H1 (cell line): ENCODE measurements at regions not wholly inside any gene's neighbourhood (a gene's known extent, or its start where the extent isn't known, plus 50 kb on each side); places are given as distances from the start of the nearest gene placed in this dataset.

ENCODE experiments used
- CTCF ChIA-PET: fragments of 300-600 bp; sonication (Branson Sonifier 250); formaldehyde crosslinking; loops from one replicate; lab custom pipeline; 2021; ENCODE audit not compliant: partially characterized antibody; lab: Charles Lee
- POLR2A ChIA-PET: fragments of 300-600 bp; sonication (Branson Sonifier 250); formaldehyde crosslinking; loops from one replicate; lab custom pipeline; 2021; ENCODE audit warnings: inconsistent platforms; ENCODE audit not compliant: partially characterized antibody; lab: Charles Lee
- DNase-seq, 2 experiments: peaks; one replicate each; pipeline versions ENCODE4 v3.0.0 to v3.0.0-alpha.2; 2010 to 2022; ENCODE audit warnings: low spot score in 2 of 2, low read depth in 1 of 2, mixed read lengths in 1 of 2
- FAIRE-seq: peaks from 2 replicates; lab custom pipeline; 2011; peaks lifted over from hg19 to GRCh38; lab: Jason Lieb, UNC
- H2AFZ ChIP-seq: 2 replicates; pipeline ENCODE4 v1.8.1; 2012; ENCODE audit warnings: low read length, inconsistent platforms
- H2AK5ac ChIP-seq: 2 replicates; pipeline ENCODE4 v1.6.1; 2013; ENCODE audit warnings: low read depth, low read length
- H2BK120ac ChIP-seq: replicated peaks from 2 replicates; pipeline ENCODE3; 2013; ENCODE audit warnings: low read depth, low read length, inconsistent platforms
- H2BK12ac ChIP-seq: 2 replicates; pipeline ENCODE4 v1.6.1; 2013; ENCODE audit warnings: low read depth, low read length
- H2BK15ac ChIP-seq: 2 replicates; pipeline ENCODE4 v1.6.1; 2013; ENCODE audit warnings: low read length
- H2BK20ac ChIP-seq: 2 replicates; pipeline ENCODE4 v1.6.1; 2013; ENCODE audit warnings: low read length
- H2BK5ac ChIP-seq: 2 replicates; pipeline ENCODE4 v1.6.1; 2013; ENCODE audit warnings: low read depth, low read length
- H3K14ac ChIP-seq: 2 replicates; pipeline ENCODE4 v1.6.1; 2013; ENCODE audit warnings: inconsistent platforms; ENCODE audit not compliant: insufficient read length
- H3K18ac ChIP-seq: 2 replicates; pipeline ENCODE4 v1.6.1; 2013; ENCODE audit warnings: low read length; ENCODE audit errors: extremely low read depth
- H3K23ac ChIP-seq: 2 replicates; pipeline ENCODE4 v1.6.1; 2013; ENCODE audit warnings: inconsistent platforms; ENCODE audit not compliant: insufficient read length
- H3K23me2 ChIP-seq: 2 replicates; pipeline ENCODE4 v1.6.1; 2013; ENCODE audit warnings: low read depth, low read length
- H3K27ac ChIP-seq: 2 replicates; pipeline ENCODE4 v1.6.1; 2011; ENCODE audit warnings: low read depth, low read length, inconsistent platforms
- H3K27me3 ChIP-seq, 4 experiments: replicated peaks in 1 of 4; 1 replicate in 1 of 4; 2 replicates in 3 of 4; pipeline versions ENCODE4 v1.6.1 to v1.8.1; 2011 to 2013; ENCODE audit warnings: low read length in 3 of 4, mild to moderate bottlenecking in 3 of 4, inconsistent platforms in 2 of 4, mixed read lengths in 2 of 4, moderate library complexity in 1 of 4; ENCODE audit not compliant: control insufficient read depth in 3 of 4, insufficient read depth in 3 of 4; ENCODE audit errors: extremely low read depth in 1 of 4
- H3K36me3 ChIP-seq, 4 experiments: 2 replicates each; pipeline versions ENCODE4 v1.6.1 to v1.8.1; 2011 to 2013; ENCODE audit warnings: mild to moderate bottlenecking in 4 of 4, low read length in 3 of 4, moderate library complexity in 2 of 4, control low read depth in 1 of 4, inconsistent platforms in 1 of 4; ENCODE audit not compliant: insufficient read depth in 4 of 4, control insufficient read depth in 2 of 4
- H3K4ac ChIP-seq: replicated peaks from 2 replicates; pipeline ENCODE3; 2013; ENCODE audit warnings: low read length, low read depth, mixed read lengths, inconsistent platforms; ENCODE audit not compliant: insufficient read length
- H3K4me1 ChIP-seq, 4 experiments: replicated peaks in 1 of 4; 1 replicate in 1 of 4; 2 replicates in 3 of 4; pipeline versions ENCODE4 v1.6.1 to v1.8.1; 2011 to 2013; ENCODE audit warnings: low read length in 3 of 4, inconsistent platforms in 2 of 4, mixed read lengths in 1 of 4; ENCODE audit not compliant: insufficient read depth in 4 of 4, control insufficient read depth in 3 of 4
- H3K4me2 ChIP-seq, 2 experiments: 2 replicates each; pipeline versions ENCODE4 v1.6.1 to v1.8.1; 2011 to 2013; ENCODE audit warnings: low read depth in 2 of 2, low read length in 2 of 2, control low read depth in 1 of 2, inconsistent platforms in 1 of 2, mild to moderate bottlenecking in 1 of 2; ENCODE audit not compliant: insufficient read depth in 1 of 2
- H3K4me3 ChIP-seq, 4 experiments: fragments of 200-600, 300-600 bp in 1 of 4; sonication (generic), shearing (Covaris generic), sonication (Bioruptor Twin) in 1 of 4; 2 replicates each; pipeline versions ENCODE4 v1.5.1 to v1.8.1; 2011 to 2016; ENCODE audit warnings: low read length in 4 of 4, low read depth in 3 of 4, control low read depth in 2 of 4, inconsistent platforms in 2 of 4, mild to moderate bottlenecking in 2 of 4, mixed read lengths in 1 of 4, moderate library complexity in 1 of 4; ENCODE audit not compliant: insufficient read depth in 2 of 4; ENCODE audit errors: extremely low read depth in 1 of 4
- H3K56ac ChIP-seq: replicated peaks from 2 replicates; pipeline ENCODE3; 2013; ENCODE audit warnings: low read depth, mild to moderate bottlenecking, mixed read lengths, low read length, inconsistent platforms; ENCODE audit not compliant: insufficient read length
- H3K79me1 ChIP-seq: 2 replicates; pipeline ENCODE4 v1.6.1; 2013; ENCODE audit warnings: low read depth, low read length, control low read depth
- H3K79me2 ChIP-seq, 2 experiments: 2 replicates each; pipeline versions ENCODE4 v1.6.1 to v1.8.1; 2012 to 2013; ENCODE audit warnings: low read length in 2 of 2, mild to moderate bottlenecking in 2 of 2, inconsistent platforms in 1 of 2; ENCODE audit not compliant: insufficient read depth in 2 of 2, control insufficient read depth in 1 of 2
- H3K9ac ChIP-seq, 4 experiments: replicated peaks in 1 of 4; 1 replicate in 1 of 4; 2 replicates in 3 of 4; pipeline versions ENCODE4 v1.6.1 to v1.8.1; 2011 to 2013; ENCODE audit warnings: low read depth in 3 of 4, low read length in 3 of 4, control low read depth in 2 of 4, mild to moderate bottlenecking in 2 of 4, moderate library complexity in 2 of 4, inconsistent platforms in 1 of 4; ENCODE audit errors: extremely low read depth in 1 of 4
- H3K9me3 ChIP-seq, 2 experiments: 2 replicates each; pipeline versions ENCODE4 v1.6.1 to v1.8.1; 2012 to 2013; ENCODE audit warnings: mild to moderate bottlenecking in 2 of 2, moderate library complexity in 2 of 2, control low read depth in 1 of 2, inconsistent platforms in 1 of 2, low read depth in 1 of 2, low read length in 1 of 2, mixed read lengths in 1 of 2; ENCODE audit not compliant: insufficient read depth in 2 of 2
- H4K20me1 ChIP-seq, 2 experiments: replicated peaks in 1 of 2; 2 replicates each; pipeline versions ENCODE3 to v1.8.1; 2011 to 2013; ENCODE audit warnings: inconsistent platforms in 2 of 2, low read length in 2 of 2, mild to moderate bottlenecking in 1 of 2; ENCODE audit not compliant: insufficient read depth in 2 of 2, control insufficient read depth in 1 of 2
- H4K5ac ChIP-seq: 2 replicates; pipeline ENCODE4 v1.6.1; 2013; ENCODE audit warnings: low read length, low read depth, mixed read lengths, inconsistent platforms; ENCODE audit not compliant: insufficient read length
- H4K8ac ChIP-seq: 2 replicates; pipeline ENCODE4 v1.8.0; 2013; ENCODE audit warnings: mild to moderate bottlenecking, moderate library complexity, low read length, inconsistent platforms; ENCODE audit not compliant: insufficient read depth; ENCODE audit errors: extremely low read depth
- H4K91ac ChIP-seq: replicated peaks from 2 replicates; pipeline ENCODE3; 2013; ENCODE audit warnings: low read length, mixed read lengths, inconsistent platforms; ENCODE audit not compliant: insufficient read length
- KDM5A ChIP-seq: fragments of 200-600 bp; IDR thresholded peaks from 2 replicates; pipeline ENCODE4 v1.7.1; 2012; ENCODE audit warnings: mild to moderate bottlenecking, low read length, inconsistent platforms, mixed read lengths
- SIRT6 ChIP-seq: IDR thresholded peaks from one replicate; pipeline ENCODE4 v1.7.1; 2012; ENCODE audit warnings: low read length, inconsistent platforms
- SIX5 ChIP-seq: IDR thresholded peaks from 2 replicates; pipeline ENCODE4 v1.6.1; 2011; ENCODE audit warnings: mild to moderate bottlenecking, low read depth, low read length
- SUZ12 ChIP-seq: fragments of 200-600 bp; sonication (generic); IDR thresholded peaks from 2 replicates; pipeline ENCODE4 v1.6.1; 2012; ENCODE audit warnings: mild to moderate bottlenecking, inconsistent platforms, low read length, moderate library complexity, mixed read lengths
- TCF12 ChIP-seq: IDR thresholded peaks from 2 replicates; pipeline ENCODE4 v1.6.1; 2011; ENCODE audit warnings: low read depth, mild to moderate bottlenecking, low read length
- TEAD4 ChIP-seq: IDR thresholded peaks from 2 replicates; pipeline ENCODE4 v1.6.1; 2012; ENCODE audit warnings: low read depth, low read length, inconsistent platforms, mixed read lengths
- USF2 ChIP-seq: IDR thresholded peaks from 2 replicates; pipeline ENCODE4 v1.6.1; 2011; ENCODE audit warnings: low read length, improper control_type of control experiment
- ZNF274 ChIP-seq: IDR thresholded peaks from 2 replicates; pipeline ENCODE4 v1.7.0; 2012; ENCODE audit warnings: low read length, borderline replicate concordance; ENCODE audit errors: extremely low read depth
- WGBS, 2 experiments: shearing (Covaris generic) in 1 of 2; methylation state at CpG; one replicate each; pipeline versions ENCODE4 v1.1.6 to v1.1.7; 2013 to 2015; ENCODE audit warnings: low lambda C conversion rate in 2 of 2, mixed read lengths in 2 of 2, inconsistent platforms in 1 of 2, low coverage in 1 of 2, missing lambda C conversion rate in 1 of 2; ENCODE audit not compliant: insufficient replicate concordance in 2 of 2, insufficient coverage in 1 of 2, insufficient read length in 1 of 2; ENCODE audit errors: extremely low coverage in 1 of 2, missing lambda C conversion rate in 1 of 2; 5-methylcytosine and 5-hydroxymethylcytosine counted together

GRCh38 chr7:84674236-84674913, 479.8 kb upstream of the SEMA3A start:
- Histone ChIP-seq H4K20me1 (no peaks in the 10 kb centered on the region), H3K4ac (no peak overlapping the region), H4K91ac (no peak overlapping the region), H3K4me3 (no peak overlapping the region), H3K23ac (no peak overlapping the region), H3K23me2 (no peaks in the 10 kb centered on the region), H2BK5ac (no peak overlapping the region), H2BK15ac (no peak overlapping the region), H4K8ac (no peak overlapping the region), H3K4me1 (peaks cover 0 to 3% (median 0%) of the 10 kb centered on the region in 4 experiments; a peak in 1 of 7 replicates), H2BK20ac (no peak overlapping the region), H3K36me3 (no peaks in the 10 kb centered on the region), H3K4me2 (no peak overlapping the region), H4K5ac (no peak overlapping the region), H3K14ac (no peak overlapping the region), H3K18ac (no peak overlapping the region), H2BK120ac (no peak overlapping the region), H3K27ac (no peak overlapping the region), H3K27me3 (no peaks in the 10 kb centered on the region), H3K9ac (no peak overlapping the region), H3K79me1 (no peaks in the 10 kb centered on the region), H3K79me2 (no peaks in the 10 kb centered on the region), H2AFZ (no peak overlapping the region), H2AK5ac (no peak overlapping the region), H3K56ac (peak overlapping the region; percentile 33), H3K9me3 (no peaks in the 10 kb centered on the region), H2BK12ac (no peak overlapping the region)
- FAIRE-seq = no peak
- ChIA-PET POLR2A (no interaction called here), CTCF (no interaction called here)
- DNase-seq = no peak
- WGBS, 2 experiments = 88% methylated on average over 2 of the region's 2 CpGs; no CpG with 5 or more reads in 1 of the 2 experiments
- TF ChIP-seq TCF12 (no peak), SIRT6 (no peak), SIX5 (no peak), USF2 (no peak), TEAD4 (no peak), KDM5A (no peak), ZNF274 (no peak), SUZ12 (no peak)
